Peyer's patch (tissue), 4 donors: ENCODE measurements at regions not wholly inside any gene's neighbourhood (a gene's known extent, or its start where the extent isn't known, plus 50 kb on each side); places are given as distances from the start of the nearest gene placed in this dataset.

Experiments used
- POLR2A ChIP-seq, 2 donors: fragments of 450-650 bp; IDR thresholded peaks; one replicate each; pipeline ENCODE4 v1.5.1; 2017; ENCODE audit warnings: antibody characterized with exemption in 2 of 2, mild to moderate bottlenecking in 2 of 2, moderate library complexity in 2 of 2
- TF ChIP-seq, protein P1 (sequence below), 6 experiments: fragments of 450-650 bp in 4 of 6; fragments of 200-600 bp in 2 of 6; sonication (generic) in 1 of 6; IDR thresholded peaks; one replicate each; pipeline ENCODE4 v1.5.1; 2017 to 2019; ENCODE audit warnings: antibody characterized with exemption in 6 of 6, mild to moderate bottlenecking in 3 of 6, moderate library complexity in 1 of 6

DNA sequence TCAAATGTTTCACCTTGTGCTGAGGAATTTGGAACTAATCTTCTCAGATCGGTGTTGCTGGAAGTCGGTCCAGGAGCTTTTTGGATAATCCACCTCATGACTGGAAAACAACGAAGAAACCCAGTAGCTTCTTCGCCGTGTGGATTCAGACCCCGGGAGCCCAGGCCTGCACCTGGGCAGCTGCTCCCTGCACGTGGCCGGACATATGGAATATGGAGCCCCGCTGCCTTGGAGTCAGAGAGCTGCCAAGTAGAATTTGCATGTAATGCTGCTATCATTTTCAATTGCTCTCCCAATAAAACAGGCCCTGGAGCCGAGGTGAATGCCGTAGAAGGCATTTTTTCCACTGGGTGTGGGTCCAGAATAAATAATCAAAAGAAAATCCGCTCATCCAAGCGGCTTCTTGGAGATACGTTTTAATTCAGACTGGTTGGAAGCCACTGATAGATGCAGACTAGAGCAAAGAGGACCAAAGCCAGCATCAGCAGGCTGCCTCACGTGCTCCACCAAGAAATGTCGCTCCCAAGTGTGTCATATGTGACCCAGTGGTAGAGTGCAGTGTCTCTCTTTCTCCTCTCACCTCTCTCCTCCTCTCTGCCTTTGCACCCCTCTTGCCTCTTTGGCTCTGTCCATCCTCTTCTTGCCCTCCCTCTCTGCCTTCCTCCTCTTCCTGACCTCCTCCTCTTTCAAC is 115.3 kb downstream of the ZNF664 start:
- TF ChIP-seq, protein P1, sequence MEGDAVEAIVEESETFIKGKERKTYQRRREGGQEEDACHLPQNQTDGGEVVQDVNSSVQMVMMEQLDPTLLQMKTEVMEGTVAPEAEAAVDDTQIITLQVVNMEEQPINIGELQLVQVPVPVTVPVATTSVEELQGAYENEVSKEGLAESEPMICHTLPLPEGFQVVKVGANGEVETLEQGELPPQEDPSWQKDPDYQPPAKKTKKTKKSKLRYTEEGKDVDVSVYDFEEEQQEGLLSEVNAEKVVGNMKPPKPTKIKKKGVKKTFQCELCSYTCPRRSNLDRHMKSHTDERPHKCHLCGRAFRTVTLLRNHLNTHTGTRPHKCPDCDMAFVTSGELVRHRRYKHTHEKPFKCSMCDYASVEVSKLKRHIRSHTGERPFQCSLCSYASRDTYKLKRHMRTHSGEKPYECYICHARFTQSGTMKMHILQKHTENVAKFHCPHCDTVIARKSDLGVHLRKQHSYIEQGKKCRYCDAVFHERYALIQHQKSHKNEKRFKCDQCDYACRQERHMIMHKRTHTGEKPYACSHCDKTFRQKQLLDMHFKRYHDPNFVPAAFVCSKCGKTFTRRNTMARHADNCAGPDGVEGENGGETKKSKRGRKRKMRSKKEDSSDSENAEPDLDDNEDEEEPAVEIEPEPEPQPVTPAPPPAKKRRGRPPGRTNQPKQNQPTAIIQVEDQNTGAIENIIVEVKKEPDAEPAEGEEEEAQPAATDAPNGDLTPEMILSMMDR (IDR thresholded peaks at IDR 0.05) = no peak
- no peak for TF ChIP-seq POLR2A (IDR thresholded peaks at IDR 0.05)
